Fibroblast of mammary gland (primary cell): ENCODE measurements at regions not wholly inside any gene's neighbourhood (a gene's known extent, or its start where the extent isn't known, plus 50 kb on each side); places are given as distances from the start of the nearest gene placed in this dataset.

Experiments
- DNase-seq: peaks from one replicate; pipeline ENCODE4 v3.0.0-alpha.2; 2010; ENCODE audit warnings: low read depth
- H3K4me3 ChIP-seq: 2 replicates; pipeline ENCODE4 v1.5.1; 2011; ENCODE audit warnings: low read depth, mild to moderate bottlenecking, low read length, moderate library complexity; ENCODE audit not compliant: control insufficient read depth
- CTCF ChIP-seq: conservative IDR thresholded peaks from 2 replicates; pipeline ENCODE4 v1.5.1; 2011; ENCODE audit warnings: low read depth, low read length, inconsistent platforms; ENCODE audit not compliant: control insufficient read depth, insufficient read depth

- TF ChIP-seq CTCF = no peak
- no peak overlapping the region for H3K4me3 ChIP-seq
- DNase-seq = no peak
Measured at GRCh38 chr3:127107491-127108375, 85.2 kb upstream of the PRR23E start.

- H3K4me3 ChIP-seq = no peak overlapping the region
- no peak for TF ChIP-seq CTCF
- no peak for DNase-seq
Measured at GRCh38 chr3:127108796-127109195, 84.1 kb upstream of the PRR23E start.

DNA sequence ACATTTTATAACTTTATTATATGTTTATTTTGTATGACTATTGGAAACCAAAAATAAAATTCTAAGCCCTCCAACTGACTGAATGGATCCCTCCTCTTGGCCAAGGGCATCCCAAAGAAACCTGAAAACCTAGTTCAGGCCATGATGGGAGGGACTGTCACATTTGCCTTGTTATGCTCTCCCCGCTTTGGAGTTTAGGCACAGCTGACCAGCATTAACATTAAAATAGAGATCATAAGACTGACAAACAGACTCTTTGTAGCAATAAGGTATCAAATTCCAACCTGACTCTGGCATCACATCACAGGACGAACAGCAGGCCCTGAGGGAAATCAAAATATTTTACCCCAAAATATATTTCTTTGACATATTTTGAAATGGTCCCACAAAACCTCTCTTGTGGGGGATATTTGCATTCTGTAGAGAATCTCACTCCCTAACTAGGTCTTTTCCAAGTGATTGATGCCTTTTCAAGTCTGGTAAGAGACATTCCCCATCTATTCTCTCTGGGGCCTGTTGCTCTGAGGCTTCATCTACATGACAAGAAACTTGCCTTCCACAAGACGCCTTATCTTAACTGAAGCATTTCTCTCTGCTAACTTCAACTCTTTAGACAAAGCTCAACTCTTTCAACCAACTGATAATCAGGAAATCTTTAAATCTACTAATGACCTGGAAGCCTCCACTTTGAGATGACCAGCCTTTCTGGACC, 81.8 kb upstream of the PRR23E start:
- no peak overlapping the region for H3K4me3 ChIP-seq
- DNase-seq = no peak
- no peak for TF ChIP-seq CTCF

DNA sequence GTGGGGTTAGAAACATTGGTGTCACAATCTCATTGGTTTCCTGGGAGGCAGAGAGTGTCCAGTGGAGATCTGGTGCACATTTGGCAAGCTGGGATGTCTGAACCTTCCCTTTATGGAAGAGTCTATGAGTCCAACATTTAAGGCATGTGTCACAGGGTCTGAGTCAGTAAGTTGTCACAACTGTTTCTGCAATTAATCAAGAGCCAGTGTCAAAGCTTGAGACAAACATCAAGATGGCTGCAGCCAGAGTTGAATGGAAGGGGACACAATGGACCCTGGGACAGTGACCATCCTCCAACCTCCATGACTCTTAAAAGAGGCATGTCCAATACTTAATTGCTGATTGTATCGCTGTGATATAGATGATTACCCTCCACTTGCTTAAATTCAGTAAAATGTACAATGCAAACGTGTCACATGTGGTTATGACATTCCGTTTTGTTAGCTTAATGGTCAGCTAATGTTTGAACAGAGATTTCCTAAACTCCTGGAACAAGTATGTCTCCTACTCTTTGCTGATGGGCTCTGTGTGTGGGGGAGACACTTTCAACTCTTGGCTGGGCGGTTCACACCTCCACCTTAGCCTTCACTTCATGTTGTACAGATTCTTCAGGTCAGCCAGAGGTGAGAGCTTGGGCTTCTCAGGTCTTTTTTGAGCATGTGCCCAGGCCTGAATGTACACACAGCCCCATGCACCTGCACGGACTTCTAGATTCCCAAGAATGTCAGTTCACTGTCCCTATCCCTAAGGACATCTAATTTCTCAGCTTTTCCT, 79.9 kb upstream of the PRR23E start:
- no peak for TF ChIP-seq CTCF
- no peak overlapping the region for H3K4me3 ChIP-seq
- peak; percentile 3 for DNase-seq

DNA sequence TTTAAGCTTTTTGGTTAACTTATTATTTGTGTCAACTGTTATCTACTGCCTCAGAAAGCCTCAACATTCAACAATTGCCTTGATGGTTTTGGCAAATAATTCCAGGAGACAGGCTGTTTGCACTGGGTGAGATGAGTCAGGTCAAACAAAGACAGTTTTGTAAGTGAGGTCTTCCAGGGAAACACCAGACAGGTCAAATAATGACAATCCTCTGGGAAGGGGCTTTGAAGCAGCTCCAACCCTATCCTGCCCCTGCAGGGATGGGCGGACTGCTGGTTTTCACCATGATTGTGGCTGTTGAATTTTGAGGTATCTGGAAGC, 79.4 kb upstream of the PRR23E start:
- no peak for DNase-seq
- H3K4me3 ChIP-seq = no peak overlapping the region
- no peak for TF ChIP-seq CTCF

DNA sequence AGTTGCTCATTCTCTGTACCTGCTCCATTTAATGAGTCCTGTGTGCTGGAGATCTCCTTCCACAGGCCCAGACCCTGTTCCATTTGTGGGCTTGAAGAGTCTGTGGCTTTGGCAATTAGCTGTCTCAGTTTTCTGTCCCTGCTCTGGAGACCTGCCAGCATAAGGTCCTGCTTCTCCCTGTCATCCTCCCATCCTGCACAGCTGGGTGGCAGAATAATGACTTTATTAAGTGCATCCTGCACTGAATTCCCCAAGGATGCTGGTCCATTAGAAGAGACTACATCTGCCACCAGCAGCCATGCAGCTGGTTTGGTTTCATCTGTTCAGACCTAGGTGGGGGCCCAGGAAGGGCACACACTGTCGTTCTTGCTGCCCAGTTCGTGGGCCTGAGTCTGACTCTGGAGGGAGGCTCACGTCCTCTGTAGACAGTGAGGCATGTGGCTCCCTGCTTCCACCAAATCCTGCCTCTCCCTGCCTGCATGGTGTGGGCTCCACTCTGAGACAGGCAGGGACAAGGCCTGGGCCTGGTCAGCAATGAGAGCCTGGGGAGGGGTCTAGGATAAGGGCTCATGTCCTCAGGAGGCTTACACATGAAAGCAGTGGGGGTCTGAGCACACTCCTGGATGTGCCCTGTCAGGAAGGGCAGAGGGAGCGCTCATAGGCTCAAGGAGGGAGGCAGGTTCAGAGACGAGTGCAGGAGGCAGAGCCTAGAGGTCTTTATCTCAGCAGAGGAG, 78.4 kb upstream of the PRR23E start:
- TF ChIP-seq CTCF = no peak
- DNase-seq = no peak

More for the DNA sequence above, 78.4 kb upstream of the PRR23E start:
- H3K4me3 ChIP-seq = no peak overlapping the region
